ENCODE measurements at regions not wholly inside any gene's neighbourhood (a gene's known extent, or its start where the extent isn't known, plus 50 kb on each side); places are given as distances from the start of the nearest gene placed in this dataset.

DNA sequence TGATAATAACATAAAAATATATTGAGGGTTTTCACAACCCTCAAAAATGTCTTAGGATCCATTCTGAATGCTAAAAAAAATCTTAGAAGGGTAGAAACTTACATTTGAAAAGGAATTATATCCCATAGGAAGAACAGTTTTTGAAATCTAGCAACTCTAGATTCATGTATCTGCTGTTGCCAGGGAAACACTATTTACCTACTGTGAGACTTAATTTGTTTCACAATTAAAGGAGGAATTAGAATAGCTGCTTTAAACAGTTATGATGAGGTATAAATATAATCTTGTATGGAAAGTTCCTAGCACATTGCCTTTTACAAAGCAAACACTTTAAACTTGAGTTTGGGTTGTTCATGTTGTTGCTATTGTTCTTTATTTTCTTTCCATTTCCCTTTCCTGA is 988.2 kb downstream of the SUCLG1 start:
- TF ChIP-seq ZNF274 (IDR thresholded peaks at IDR 0.05; ENCODE audit: low read depth, low read length) (no peak), YY1 (IDR thresholded peaks at IDR 0.05; ENCODE audit: insufficient read depth, insufficient read length) (no peak), SUZ12 (IDR thresholded peaks at IDR 0.05; ENCODE audit: extremely low read depth, insufficient read depth, insufficient read length) (no peak)

Data from NT2/D1 (cell line).